ENCODE measurements at regions not wholly inside any gene's neighbourhood (a gene's known extent, or its start where the extent isn't known, plus 50 kb on each side); places are given as distances from the start of the nearest gene placed in this dataset.

- DNase-seq (ENCODE audit: low spot score): no peak
Observed at GRCh38 chr2:147135376-147135775, 709.5 kb upstream of the ACVR2A start.

GRCh38 chr2:147133286-147133908 is 711.4 kb upstream of the ACVR2A start:
- no peak for DNase-seq (ENCODE audit: low spot score)

- DNase-seq (ENCODE audit: low spot score): no peak
Observed at GRCh38 chr2:147125145-147125544, 719.7 kb upstream of the ACVR2A start.

GRCh38 chr2:147122944-147123343 is 721.9 kb upstream of the ACVR2A start:
- DNase-seq (ENCODE audit: low spot score): no peak

GRCh38 chr2:147110962-147111361 is 733.9 kb upstream of the ACVR2A start:
- no peak for DNase-seq (ENCODE audit: low spot score)

- DNase-seq (ENCODE audit: low spot score): peak; percentile 16
Observed at GRCh38 chr2:147110317-147110716, 734.5 kb upstream of the ACVR2A start.

- no peak for DNase-seq (ENCODE audit: low spot score)
Observed at GRCh38 chr2:147109291-147109690, 735.5 kb upstream of the ACVR2A start.

GRCh38 chr2:147108548-147108947 is 736.3 kb upstream of the ACVR2A start:
- peak; percentile 53 for DNase-seq (ENCODE audit: low spot score)

- no peak for DNase-seq (ENCODE audit: low spot score)
Observed at GRCh38 chr2:147101941-147102790, 742.7 kb upstream of the ACVR2A start.

- DNase-seq (ENCODE audit: low spot score): peak; percentile 59
Observed at GRCh38 chr2:147100406-147101035, 744.3 kb upstream of the ACVR2A start.

- no peak for DNase-seq (ENCODE audit: low spot score)
Observed at GRCh38 chr2:147099845-147100244, 745.0 kb upstream of the ACVR2A start.

- peak; percentile 22 for DNase-seq (ENCODE audit: low spot score)
Observed at GRCh38 chr2:147098940-147099339, 745.9 kb upstream of the ACVR2A start.

GRCh38 chr2:147097747-147098146 is 747.1 kb upstream of the ACVR2A start:
- DNase-seq (ENCODE audit: low spot score): no peak

GRCh38 chr2:147096671-147097070 is 748.2 kb upstream of the ACVR2A start:
- DNase-seq (ENCODE audit: low spot score): no peak

GRCh38 chr2:147095376-147095775 is 749.5 kb upstream of the ACVR2A start:
- DNase-seq (ENCODE audit: low spot score): no peak

- DNase-seq (ENCODE audit: low spot score): no peak
Observed at GRCh38 chr2:147094077-147094476, 750.8 kb upstream of the ACVR2A start.

GRCh38 chr2:147092266-147092665 is 752.6 kb upstream of the ACVR2A start:
- DNase-seq (ENCODE audit: low spot score): no peak

- DNase-seq (ENCODE audit: low spot score): no peak
Observed at GRCh38 chr2:147091448-147091847, 753.4 kb upstream of the ACVR2A start.

- no peak for DNase-seq (ENCODE audit: low spot score)
Observed at GRCh38 chr2:147088871-147089270, 756.0 kb upstream of the ACVR2A start.

- no peak for DNase-seq (ENCODE audit: low spot score)
Observed at GRCh38 chr2:147086715-147087114, 758.1 kb upstream of the ACVR2A start.

GRCh38 chr2:147083664-147084063 is 761.2 kb upstream of the ACVR2A start:
- no peak for DNase-seq (ENCODE audit: low spot score)

- peak; percentile 70 for DNase-seq (ENCODE audit: low spot score)
Observed at GRCh38 chr2:147082850-147083522, 761.8 kb upstream of the ACVR2A start.

GRCh38 chr2:147081831-147082230 is 763.0 kb upstream of the ACVR2A start:
- DNase-seq (ENCODE audit: low spot score): no peak
